ENCODE measurements at regions not wholly inside any gene's neighbourhood (a gene's known extent, or its start where the extent isn't known, plus 50 kb on each side); places are given as distances from the start of the nearest gene placed in this dataset.
"Not testable (repeated sequence)": the region's sequence is repeated elsewhere in the genome, so short reads cannot be mapped to it uniquely, and the experiment has no call there.

GRCh38 chr14:97120611-97121031, 323.4 kb downstream of the VRK1 start:
- Histone ChIP-seq H3K4me1 (ENCODE audit: insufficient read depth, low read length) (no peaks in the 10 kb centered on the region), H4K20me1 (ENCODE audit: insufficient read depth, low read length) (no peaks in the 10 kb centered on the region), H3K79me2 (ENCODE audit: insufficient read depth, low read length) (no peaks in the 10 kb centered on the region), H3K9me3 (ENCODE audit: insufficient read depth, low read depth, low read length) (no peaks in the 10 kb centered on the region), H3K27me3 (ENCODE audit: insufficient read depth, low read length) (no peaks in the 10 kb centered on the region), H2AFZ (ENCODE audit: low read depth, low read length) (no peak overlapping the region), H3K36me3 (ENCODE audit: insufficient read depth, low read length) (no peaks in the 10 kb centered on the region), H3K9ac (ENCODE audit: low read length) (no peak overlapping the region), H3K27ac (ENCODE audit: low read depth, low read length) (no peak overlapping the region), H3K4me2 (ENCODE audit: low read length) (no peak overlapping the region), H3K4me3 (ENCODE audit: insufficient read depth, low read depth, low read length) (no peak overlapping the region)
- no peak for DNase-seq (ENCODE audit: low read depth)
- H3K4me1 Mint-ChIP-seq (ENCODE audit: low read depth, unreplicated experiment): no peaks in the 10 kb centered on the region
- no peak overlapping the region for H3K27ac Mint-ChIP-seq (ENCODE audit: unreplicated experiment)
- H3K9me3 Mint-ChIP-seq (ENCODE audit: unreplicated experiment): no peaks in the 10 kb centered on the region
- no peaks in the 10 kb centered on the region for H3K36me3 Mint-ChIP-seq (ENCODE audit: low read depth, unreplicated experiment)
- peaks cover 28% of the 10 kb centered on the region for H3K27me3 Mint-ChIP-seq (ENCODE audit: low read depth, unreplicated experiment)
- FAIRE-seq: no peak
- no peak for TF ChIP-seq CTCF (IDR thresholded peaks at IDR 0.05; ENCODE audit: insufficient read depth, low read depth, low read length)
- TF ChIP-seq EZH2 (IDR thresholded peaks at IDR 0.05; ENCODE audit: insufficient read depth, low read length): no peak
- H3K4me3 Mint-ChIP-seq (ENCODE audit: unreplicated experiment): no peak overlapping the region

DNA sequence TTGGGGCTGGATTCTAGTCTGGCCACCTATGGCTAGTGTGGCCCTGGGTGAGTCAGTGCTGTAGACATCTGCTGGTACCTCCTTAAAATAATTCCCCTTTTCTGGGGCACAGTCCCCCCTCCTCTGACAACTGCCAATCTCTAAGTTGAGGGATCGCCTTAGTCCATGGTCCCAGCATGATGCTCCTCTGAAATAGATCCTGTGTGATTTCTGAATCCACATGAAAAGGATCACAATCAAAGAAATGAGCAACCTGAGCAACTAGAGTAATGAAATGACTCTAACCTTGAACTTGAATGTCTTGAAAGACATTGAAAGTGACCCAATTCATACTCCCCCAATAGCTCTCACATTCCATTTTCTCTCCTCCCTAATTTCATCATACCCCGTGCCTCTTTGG, 332.5 kb downstream of the VRK1 start:
- Mint-ChIP-seq H3K9me3 (ENCODE audit: unreplicated experiment) (no peaks in the 10 kb centered on the region), H3K36me3 (ENCODE audit: low read depth, unreplicated experiment) (no peaks in the 10 kb centered on the region), H3K4me3 (ENCODE audit: unreplicated experiment) (no peak overlapping the region), H3K27me3 (ENCODE audit: low read depth, unreplicated experiment) (no peaks in the 10 kb centered on the region), H3K27ac (ENCODE audit: unreplicated experiment) (no peak overlapping the region), H3K4me1 (ENCODE audit: low read depth, unreplicated experiment) (no peaks in the 10 kb centered on the region)
- Histone ChIP-seq H3K4me1 (ENCODE audit: insufficient read depth, low read length) (no peaks in the 10 kb centered on the region), H3K36me3 (ENCODE audit: insufficient read depth, low read length) (no peaks in the 10 kb centered on the region), H3K4me2 (ENCODE audit: low read length) (no peak overlapping the region), H3K27ac (ENCODE audit: low read depth, low read length) (no peak overlapping the region), H3K27me3 (ENCODE audit: insufficient read depth, low read length) (no peaks in the 10 kb centered on the region), H3K79me2 (ENCODE audit: insufficient read depth, low read length) (no peaks in the 10 kb centered on the region), H3K4me3 (ENCODE audit: insufficient read depth, low read depth, low read length) (no peak overlapping the region), H2AFZ (ENCODE audit: low read depth, low read length) (no peak overlapping the region), H3K9ac (ENCODE audit: low read length) (no peak overlapping the region), H3K9me3 (ENCODE audit: insufficient read depth, low read depth, low read length) (peaks cover 2% of the 10 kb centered on the region), H4K20me1 (ENCODE audit: insufficient read depth, low read length) (no peaks in the 10 kb centered on the region)
- TF ChIP-seq CTCF (IDR thresholded peaks at IDR 0.05; ENCODE audit: insufficient read depth, low read depth, low read length): no peak
- no peak for TF ChIP-seq EZH2 (IDR thresholded peaks at IDR 0.05; ENCODE audit: insufficient read depth, low read length)
- FAIRE-seq: no peak
- DNase-seq (ENCODE audit: low read depth): no peak

DNA sequence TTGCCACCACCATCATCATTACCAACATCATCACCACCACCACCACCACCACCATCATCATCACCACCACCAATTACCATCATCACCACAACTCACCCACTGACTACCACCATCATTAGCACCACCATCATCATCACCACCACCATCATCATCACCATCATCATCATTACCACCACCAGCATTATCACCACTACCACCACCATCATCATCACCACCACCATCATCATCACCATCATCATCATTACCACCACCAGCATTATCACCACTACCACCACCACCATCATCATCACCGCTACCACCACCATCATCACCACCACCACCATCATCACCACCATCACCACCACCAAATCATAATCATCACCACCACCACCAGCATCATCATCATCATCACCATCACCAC, 338.7 kb downstream of the VRK1 start:
- not testable (repeated sequence) for H3K36me3 ChIP-seq (ENCODE audit: insufficient read depth, low read length); H3K27ac Mint-ChIP-seq (ENCODE audit: unreplicated experiment); DNase-seq (ENCODE audit: low read depth); H3K27ac ChIP-seq (ENCODE audit: low read depth, low read length); H3K79me2 ChIP-seq (ENCODE audit: insufficient read depth, low read length); H3K4me2 ChIP-seq (ENCODE audit: low read length); H3K27me3 ChIP-seq (ENCODE audit: insufficient read depth, low read length); H3K4me1 ChIP-seq (ENCODE audit: insufficient read depth, low read length); H3K9ac ChIP-seq (ENCODE audit: low read length); H3K4me3 Mint-ChIP-seq (ENCODE audit: unreplicated experiment); H3K9me3 Mint-ChIP-seq (ENCODE audit: unreplicated experiment); H3K4me1 Mint-ChIP-seq (ENCODE audit: low read depth, unreplicated experiment); H3K36me3 Mint-ChIP-seq (ENCODE audit: low read depth, unreplicated experiment); H3K4me3 ChIP-seq (ENCODE audit: insufficient read depth, low read depth, low read length); H3K27me3 Mint-ChIP-seq (ENCODE audit: low read depth, unreplicated experiment); H4K20me1 ChIP-seq (ENCODE audit: insufficient read depth, low read length); H2AFZ ChIP-seq (ENCODE audit: low read depth, low read length); FAIRE-seq; H3K9me3 ChIP-seq (ENCODE audit: insufficient read depth, low read depth, low read length)

Data from astrocyte (in vitro differentiated cells and primary cell).